HCT116 (cell line): ENCODE measurements at regions not wholly inside any gene's neighbourhood (a gene's known extent, or its start where the extent isn't known, plus 50 kb on each side); places are given as distances from the start of the nearest gene placed in this dataset.

Experiments used
- CEBPB ChIP-seq: IDR thresholded peaks from 2 replicates; pipeline ENCODE4 v1.6.1; 2012; ENCODE audit warnings: low read depth
- EZH2 ChIP-seq: fragments of 200-600 bp; sonication (generic); IDR thresholded peaks from 2 replicates; pipeline ENCODE4 v1.6.1; 2017; ENCODE audit warnings: antibody characterized with exemption, mixed run types
- EZH2phosphoT487 ChIP-seq: fragments of 200-600 bp; IDR thresholded peaks from 2 replicates; pipeline ENCODE4 v1.6.1; 2018; ENCODE audit warnings: antibody characterized with exemption, borderline replicate concordance
- FOSL1 ChIP-seq: IDR thresholded peaks from 2 replicates; pipeline ENCODE4 v1.6.1; 2012; ENCODE audit warnings: low read depth
- POLR2A ChIP-seq: IDR thresholded peaks from 2 replicates; pipeline ENCODE4 v1.7.0; 2011; ENCODE audit warnings: borderline replicate concordance; ENCODE audit not compliant: insufficient read depth, insufficient read length; ENCODE audit errors: extremely low read depth
- POLR2AphosphoS5 ChIP-seq: IDR thresholded peaks from 2 replicates; pipeline ENCODE4 v1.6.1; 2011; ENCODE audit warnings: mild to moderate bottlenecking, low read depth, low read length, moderate library complexity
- RAD21 ChIP-seq: IDR thresholded peaks from 2 replicates; pipeline ENCODE4 v1.6.1; 2012; ENCODE audit warnings: low read depth, mild to moderate bottlenecking
- YY1 ChIP-seq: IDR thresholded peaks from 2 replicates; pipeline ENCODE4 v1.6.1; 2011; ENCODE audit warnings: low read length, low read depth, moderate library complexity, mild to moderate bottlenecking; ENCODE audit not compliant: insufficient replicate concordance; ENCODE audit errors: extremely low read depth
- ZFX ChIP-seq: fragments of 450-650 bp; IDR thresholded peaks from 2 replicates; pipeline ENCODE4 v1.6.1; 2017
- TF ChIP-seq, protein P1 (sequence below): IDR thresholded peaks from 2 replicates; pipeline ENCODE4 v1.6.1; 2012
- TF ChIP-seq, protein P2 (sequence below), 3 experiments: fragments of 200-600 bp in 1 of 3; sonication (generic) in 1 of 3; IDR thresholded peaks in 2 of 3; conservative IDR thresholded peaks in 1 of 3; 2 replicates each; pipeline ENCODE4 v1.5.1; 2012 to 2017; ENCODE audit warnings: low read depth in 2 of 3, low read length in 2 of 3, antibody characterized with exemption in 1 of 3, borderline replicate concordance in 1 of 3, control low read depth in 1 of 3, mild to moderate bottlenecking in 1 of 3, mixed read lengths in 1 of 3, mixed run types in 1 of 3, moderate library complexity in 1 of 3; ENCODE audit not compliant: insufficient read depth in 1 of 3
- TF ChIP-seq, protein P3 (sequence below): IDR thresholded peaks from 2 replicates; pipeline ENCODE4 v1.6.1; 2012

DNA sequence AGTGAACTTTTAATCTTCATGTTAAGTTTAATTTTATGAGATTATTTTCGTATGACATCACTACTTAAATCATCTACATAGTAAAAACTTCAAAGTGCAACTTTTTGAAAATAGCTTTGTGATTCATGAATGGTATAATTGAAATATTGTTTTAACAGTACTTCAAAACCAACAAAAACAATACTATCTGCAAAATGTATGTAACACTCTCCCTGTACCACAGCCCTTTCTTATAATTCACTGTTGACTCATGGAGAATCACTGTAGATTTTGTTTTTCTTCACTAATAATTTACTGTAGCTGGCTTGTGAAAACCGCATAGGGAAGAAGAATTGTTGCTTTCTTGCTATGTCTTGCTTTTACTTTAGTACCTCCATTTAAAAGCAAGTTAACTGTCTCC lies 301.4 kb upstream of the ADAMTS5 start:
- TF ChIP-seq POLR2A, result no peak
- TF ChIP-seq, protein P1, sequence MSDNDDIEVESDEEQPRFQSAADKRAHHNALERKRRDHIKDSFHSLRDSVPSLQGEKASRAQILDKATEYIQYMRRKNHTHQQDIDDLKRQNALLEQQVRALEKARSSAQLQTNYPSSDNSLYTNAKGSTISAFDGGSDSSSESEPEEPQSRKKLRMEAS, result no peak
- TF ChIP-seq, protein P2, sequence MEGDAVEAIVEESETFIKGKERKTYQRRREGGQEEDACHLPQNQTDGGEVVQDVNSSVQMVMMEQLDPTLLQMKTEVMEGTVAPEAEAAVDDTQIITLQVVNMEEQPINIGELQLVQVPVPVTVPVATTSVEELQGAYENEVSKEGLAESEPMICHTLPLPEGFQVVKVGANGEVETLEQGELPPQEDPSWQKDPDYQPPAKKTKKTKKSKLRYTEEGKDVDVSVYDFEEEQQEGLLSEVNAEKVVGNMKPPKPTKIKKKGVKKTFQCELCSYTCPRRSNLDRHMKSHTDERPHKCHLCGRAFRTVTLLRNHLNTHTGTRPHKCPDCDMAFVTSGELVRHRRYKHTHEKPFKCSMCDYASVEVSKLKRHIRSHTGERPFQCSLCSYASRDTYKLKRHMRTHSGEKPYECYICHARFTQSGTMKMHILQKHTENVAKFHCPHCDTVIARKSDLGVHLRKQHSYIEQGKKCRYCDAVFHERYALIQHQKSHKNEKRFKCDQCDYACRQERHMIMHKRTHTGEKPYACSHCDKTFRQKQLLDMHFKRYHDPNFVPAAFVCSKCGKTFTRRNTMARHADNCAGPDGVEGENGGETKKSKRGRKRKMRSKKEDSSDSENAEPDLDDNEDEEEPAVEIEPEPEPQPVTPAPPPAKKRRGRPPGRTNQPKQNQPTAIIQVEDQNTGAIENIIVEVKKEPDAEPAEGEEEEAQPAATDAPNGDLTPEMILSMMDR (IDR thresholded peaks at IDR 0.05 in 2 of 3, conservative IDR thresholded peaks at IDR 0.05 in 1 of 3; ENCODE audit: borderline replicate concordance in 1 of 3, insufficient read depth in 1 of 3, low read depth in 2 of 3, low read length in 2 of 3), result no peak
- TF ChIP-seq EZH2phosphoT487, result no peak
- TF ChIP-seq YY1, result no peak
- TF ChIP-seq CEBPB, result no peak
- TF ChIP-seq, protein P3, sequence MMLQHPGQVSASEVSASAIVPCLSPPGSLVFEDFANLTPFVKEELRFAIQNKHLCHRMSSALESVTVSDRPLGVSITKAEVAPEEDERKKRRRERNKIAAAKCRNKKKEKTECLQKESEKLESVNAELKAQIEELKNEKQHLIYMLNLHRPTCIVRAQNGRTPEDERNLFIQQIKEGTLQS, result no peak
- TF ChIP-seq EZH2, result no peak
- TF ChIP-seq ZFX, result no peak
- no peak for TF ChIP-seq FOSL1
- no peak for TF ChIP-seq POLR2AphosphoS5
- TF ChIP-seq RAD21, result no peak
